SK-N-SH (cell line): ENCODE measurements at regions not wholly inside any gene's neighbourhood (a gene's known extent, or its start where the extent isn't known, plus 50 kb on each side); places are given as distances from the start of the nearest gene placed in this dataset.

ENCODE experiments used
- CTCF ChIA-PET: fragments of 300-600, 350-600 bp; formaldehyde crosslinking; extraction: SDS; loops from one replicate; lab custom pipeline; 2021; lab: Yijun Ruan, JAX
- POLR2A ChIA-PET: fragments of 350-600 bp; sonication (Branson Sonifier 250); formaldehyde crosslinking; extraction: SDS; loops from one replicate; lab custom pipeline; 2020; ENCODE audit warnings: antibody characterized with exemption, inconsistent platforms; lab: Yijun Ruan, JAX
- DNase-seq: peaks from one replicate; pipeline ENCODE4 v3.0.0; 2012
- H2AFZ ChIP-seq: fragments of 200-600 bp; sonication (generic); 2 replicates; pipeline ENCODE4 v1.8.1; 2016; ENCODE audit warnings: antibody characterized with exemption, mild to moderate bottlenecking, low read depth
- H3F3A ChIP-seq: fragments of 200-600 bp; sonication (generic); replicated peaks from 2 replicates; pipeline ENCODE3; 2016; ENCODE audit warnings: antibody characterized with exemption, mild to moderate bottlenecking; ENCODE audit not compliant: insufficient read depth
- H3K27ac ChIP-seq, 2 experiments: fragments of 200-500 bp in 1 of 2; fragments of 200-600 bp in 1 of 2; sonication (Bioruptor generic) in 1 of 2; sonication (generic), shearing (Covaris generic) in 1 of 2; 2 replicates each; pipeline versions ENCODE4 v1.5.1 to v1.6.1; 2014 to 2016; ENCODE audit warnings: low read depth in 2 of 2, inconsistent platforms in 1 of 2, low read length in 1 of 2, mild to moderate bottlenecking in 1 of 2, mixed read lengths in 1 of 2
- H3K27me3 ChIP-seq: fragments of 200-600 bp; sonication (generic), shearing (Covaris generic); 2 replicates; pipeline ENCODE4 v1.6.1; 2016; ENCODE audit warnings: mixed run types; ENCODE audit not compliant: insufficient read depth
- H3K36me3 ChIP-seq, 2 experiments: fragments of 200-500 bp in 1 of 2; fragments of 200-600 bp in 1 of 2; sonication (Bioruptor generic) in 1 of 2; sonication (generic) in 1 of 2; replicated peaks in 1 of 2; 2 replicates each; pipeline versions ENCODE3 to v1.5.1; 2014 to 2016; ENCODE audit warnings: low read length in 1 of 2, mild to moderate bottlenecking in 1 of 2; ENCODE audit not compliant: insufficient read depth in 2 of 2, control insufficient read depth in 1 of 2
- H3K4me1 ChIP-seq, 2 experiments: fragments of 200-500 bp in 1 of 2; fragments of 200-600 bp in 1 of 2; sonication (Bioruptor generic) in 1 of 2; sonication (generic), shearing (Covaris generic) in 1 of 2; 2 replicates each; pipeline versions ENCODE4 v1.5.1 to v1.6.1; 2014 to 2016; ENCODE audit warnings: low read depth in 1 of 2, low read length in 1 of 2, mixed run types in 1 of 2; ENCODE audit not compliant: insufficient read depth in 2 of 2, control insufficient read depth in 1 of 2
- H3K4me2 ChIP-seq: fragments of 200-600 bp; sonication (generic), shearing (Covaris generic); 2 replicates; pipeline ENCODE4 v1.6.1; 2017; ENCODE audit warnings: mixed run types
- H3K4me3 ChIP-seq, 2 experiments: fragments of 200-500 bp in 1 of 2; fragments of 200-600 bp in 1 of 2; sonication (Bioruptor generic) in 1 of 2; sonication (generic), shearing (Covaris generic) in 1 of 2; 2 replicates each; pipeline versions ENCODE4 v1.5.1 to v1.8.1; 2014 to 2016; ENCODE audit warnings: low read depth in 2 of 2, inconsistent platforms in 1 of 2, low read length in 1 of 2, mild to moderate bottlenecking in 1 of 2, mixed read lengths in 1 of 2, moderate library complexity in 1 of 2
- H3K79me2 ChIP-seq: fragments of 200-600 bp; sonication (generic); 2 replicates; pipeline ENCODE4 v1.8.1; 2017; ENCODE audit warnings: mild to moderate bottlenecking; ENCODE audit not compliant: insufficient read depth
- H3K9ac ChIP-seq: fragments of 200-600 bp; sonication (generic); 2 replicates; pipeline ENCODE4 v1.6.1; 2017; ENCODE audit warnings: mixed run types
- H3K9me2 ChIP-seq: fragments of 200-600 bp; sonication (generic); 2 replicates; pipeline ENCODE4 v1.6.1; 2017; ENCODE audit warnings: mixed run types
- H3K9me3 ChIP-seq: fragments of 200-600 bp; sonication (generic); 2 replicates; pipeline ENCODE4 v1.6.1; 2017; ENCODE audit warnings: mixed run types, mild to moderate bottlenecking, moderate library complexity
- H4K20me1 ChIP-seq: fragments of 200-600 bp; sonication (generic); 2 replicates; pipeline ENCODE4 v1.6.1; 2017; ENCODE audit warnings: mild to moderate bottlenecking, mixed run types; ENCODE audit not compliant: insufficient read depth
- CHD2 ChIP-seq: fragments of 150-350 bp; IDR thresholded peaks from 2 replicates; pipeline ENCODE4 v1.6.1; 2018; ENCODE audit warnings: low read length; ENCODE audit not compliant: partially characterized antibody
- ELF1 ChIP-seq: IDR thresholded peaks from 2 replicates; pipeline ENCODE4 v1.4.0; 2012
- EZH2phosphoT487 ChIP-seq: fragments of 200-600 bp; sonication (generic); IDR thresholded peaks from 2 replicates; pipeline ENCODE4 v1.6.1; 2017; ENCODE audit warnings: low read depth, mixed run types, mild to moderate bottlenecking, antibody characterized with exemption, moderate library complexity, borderline replicate concordance
- FOSL2 ChIP-seq: IDR thresholded peaks from 2 replicates; pipeline ENCODE4 v1.4.0; 2012; ENCODE audit warnings: low read depth, mild to moderate bottlenecking, moderate library complexity, borderline replicate concordance
- FOXJ3 ChIP-seq: sonication (generic); formaldehyde crosslinking; IDR thresholded peaks from 2 replicates; pipeline ENCODE4 v1.5.1; 2020; ENCODE audit warnings: mild to moderate bottlenecking, missing genetic modification reagents
- FOXM1 ChIP-seq: IDR thresholded peaks from 2 replicates; pipeline ENCODE4 v1.4.0; 2012; ENCODE audit warnings: low read depth, mild to moderate bottlenecking
- GABPA ChIP-seq: IDR thresholded peaks from 2 replicates; pipeline ENCODE4 v1.4.0; 2012; ENCODE audit warnings: low read depth, mild to moderate bottlenecking
- GATA2 ChIP-seq: sonication (generic); formaldehyde crosslinking; IDR thresholded peaks from 2 replicates; pipeline ENCODE4 v1.5.0; 2020; ENCODE audit warnings: mild to moderate bottlenecking, missing genetic modification reagents
- JUND ChIP-seq: IDR thresholded peaks from 2 replicates; pipeline ENCODE4 v1.4.0; 2012
- MEF2A ChIP-seq: IDR thresholded peaks from 2 replicates; pipeline ENCODE4 v1.4.0; 2012; ENCODE audit warnings: low read depth, borderline replicate concordance
- MXI1 ChIP-seq: IDR thresholded peaks from 2 replicates; pipeline ENCODE4 v1.6.1; 2012; ENCODE audit warnings: mild to moderate bottlenecking, low read depth, low read length, improper control_type of control experiment
- NFIC ChIP-seq: IDR thresholded peaks from 2 replicates; pipeline ENCODE4 v1.4.0; 2012; ENCODE audit warnings: borderline replicate concordance
- NRF1 ChIP-seq: IDR thresholded peaks from 2 replicates; pipeline ENCODE4 v1.6.1; 2012; ENCODE audit warnings: low read depth, mild to moderate bottlenecking, low read length
- PBX3 ChIP-seq: IDR thresholded peaks from 2 replicates; pipeline ENCODE4; 2012
- POLR2AphosphoS5 ChIP-seq: IDR thresholded peaks from 2 replicates; pipeline ENCODE4 v1.6.1; 2012; ENCODE audit warnings: low read depth, low read length
- REST ChIP-seq: IDR thresholded peaks from 2 replicates; pipeline ENCODE4 v1.6.1; 2012; ENCODE audit warnings: mild to moderate bottlenecking, low read depth, low read length, moderate library complexity
- RFX5 ChIP-seq: IDR thresholded peaks from 2 replicates; pipeline ENCODE4 v1.6.1; 2012; ENCODE audit warnings: mild to moderate bottlenecking, improper control_type of control experiment, low read length
- RXRA ChIP-seq: IDR thresholded peaks from 2 replicates; pipeline ENCODE4 v1.4.0; 2012; ENCODE audit warnings: low read depth, mild to moderate bottlenecking, borderline replicate concordance
- SIN3A ChIP-seq: IDR thresholded peaks from 2 replicates; pipeline ENCODE4 v1.6.1; 2012; ENCODE audit warnings: low read depth, mild to moderate bottlenecking, low read length, moderate library complexity, borderline replicate concordance
- TAF1 ChIP-seq: IDR thresholded peaks from 2 replicates; pipeline ENCODE4 v1.6.1; 2012; ENCODE audit warnings: low read depth, mild to moderate bottlenecking, low read length, moderate library complexity, borderline replicate concordance
- TCF12 ChIP-seq: IDR thresholded peaks from 2 replicates; pipeline ENCODE4 v1.4.0; 2012
- YY1 ChIP-seq: IDR thresholded peaks from 2 replicates; pipeline ENCODE4 v1.4.0; 2012; ENCODE audit warnings: low read depth, mild to moderate bottlenecking
- whole genome bisulfite sequencing: methylation state at CpG from one replicate; pipeline ENCODE4 v1.1.6; 2017; ENCODE audit warnings: low lambda C conversion rate; 5-methylcytosine and 5-hydroxymethylcytosine counted together

GRCh38 chr3:150165396-150166094 is 194.8 kb upstream of the PFN2 start:
- no peaks in the 10 kb centered on the region; a peak in 2 of 4 replicates for H3K4me1 ChIP-seq
- H2AFZ ChIP-seq, result no peak overlapping the region
- no peaks in the 10 kb centered on the region for H3K9me2 ChIP-seq
- DNase-seq, result no peak
- POLR2A ChIA-PET, result no interaction called here
- peaks cover 10% of the 10 kb centered on the region for H3K9me3 ChIP-seq
- H4K20me1 ChIP-seq, result no peaks in the 10 kb centered on the region
- TF ChIP-seq FOSL2 (no peak), MXI1 (no peak), GABPA (no peak), JUND (no peak), RFX5 (no peak), TCF12 (no peak), TAF1 (no peak), NFIC (no peak), NRF1 (no peak), REST (no peak), YY1 (no peak), FOXJ3 (CRISPR knock-in tag) (no peak), GATA2 (no peak), FOXM1 (no peak), EZH2phosphoT487 (no peak)
- H3K9ac ChIP-seq, result no peak overlapping the region
- peaks cover 0 to 6% of the 10 kb centered on the region in 2 experiments for H3K36me3 ChIP-seq
- no peaks in the 10 kb centered on the region for H3K27me3 ChIP-seq
- H3F3A ChIP-seq, result no peaks in the 10 kb centered on the region
- no peaks in the 10 kb centered on the region for H3K79me2 ChIP-seq
- CTCF ChIA-PET, result interaction anchor here (0.6 to 1.9 kb wide), 4 partner anchors 19 to 600 kb away, joined by 3 to 5 read pairs (median 4); no protein-coding TSS in a partner anchor
- H3K4me2 ChIP-seq, result no peak overlapping the region
- no peak overlapping the region for H3K4me3 ChIP-seq
- H3K27ac ChIP-seq, result no peak overlapping the region

- 78% methylated on average over 3 of the region's 3 CpGs for WGBS
- Histone ChIP-seq H3K9me2 (no peaks in the 10 kb centered on the region), H3K9me3 (peaks cover 10% of the 10 kb centered on the region), H3K79me2 (no peaks in the 10 kb centered on the region), H3K4me1 (peaks cover 0 to 6% of the 10 kb centered on the region in 2 experiments; a peak in 1 of 4 replicates), H3K4me2 (no peak overlapping the region), H3F3A (no peaks in the 10 kb centered on the region), H4K20me1 (no peaks in the 10 kb centered on the region), H3K27ac (no peak overlapping the region), H3K27me3 (no peaks in the 10 kb centered on the region), H3K9ac (no peak overlapping the region), H2AFZ (no peak overlapping the region), H3K4me3 (no peak overlapping the region), H3K36me3 (peaks cover 0 to 6% of the 10 kb centered on the region in 2 experiments)
- DNase-seq, result no peak
- ChIA-PET CTCF (interaction anchor here (1.1 kb wide), 1 partner anchor 56 kb away, joined by 3 read pairs; no protein-coding TSS in a partner anchor), POLR2A (no interaction called here)
- TF ChIP-seq POLR2AphosphoS5 (no peak), FOXM1 (no peak), SIN3A (no peak), RFX5 (no peak), YY1 (no peak), TAF1 (no peak), GATA2 (no peak), RXRA (no peak), CHD2 (no peak), FOSL2 (no peak), PBX3 (no peak), EZH2phosphoT487 (no peak), MEF2A (no peak), ELF1 (no peak), NFIC (no peak)
Measured at GRCh38 chr3:150161011-150161410, 190.3 kb upstream of the PFN2 start.
